K562 (cell line): ENCODE measurements at regions not wholly inside any gene's neighbourhood (a gene's known extent, or its start where the extent isn't known, plus 50 kb on each side); places are given as distances from the start of the nearest gene placed in this dataset.

ENCODE experiments used
- CBFA2T3 ChIP-seq: fragments of 450-650 bp; IDR thresholded peaks from 2 replicates; pipeline ENCODE4 v1.6.1; 2017
- CHD1 ChIP-seq: fragments of 200-600 bp; sonication (generic); IDR thresholded peaks from one replicate; pipeline ENCODE4 v1.6.1; 2012; ENCODE audit warnings: mild to moderate bottlenecking, moderate library complexity, low read length, inconsistent platforms
- EP300 ChIP-seq: IDR thresholded peaks from 2 replicates; pipeline ENCODE4 v1.6.1; 2012; ENCODE audit warnings: low read length, improper control_type of control experiment
- FOXK1 ChIP-seq: sonication (generic); formaldehyde crosslinking; IDR thresholded peaks from 2 replicates; pipeline ENCODE4 v1.8.0; 2022; ENCODE audit warnings: missing genetic modification reagents, mild to moderate bottlenecking, borderline replicate concordance
- GMEB1 ChIP-seq: fragments of 250-450 bp; sonication (Bioruptor Pico); IDR thresholded peaks from 2 replicates; pipeline ENCODE4 v1.4.0; 2020; ENCODE audit warnings: mild to moderate bottlenecking
- HOMEZ ChIP-seq: fragments of 250-450 bp; sonication (Bioruptor Pico); IDR thresholded peaks from 2 replicates; pipeline ENCODE4 v1.4.0; 2020; ENCODE audit warnings: mild to moderate bottlenecking, moderate library complexity
- NCOR1 ChIP-seq: fragments of 450-650 bp; IDR thresholded peaks from 2 replicates; pipeline ENCODE4 v1.6.1; 2016; ENCODE audit warnings: mild to moderate bottlenecking, moderate library complexity
- NFRKB ChIP-seq: fragments of 450-650 bp; IDR thresholded peaks from 2 replicates; pipeline ENCODE4 v1.6.1; 2016; ENCODE audit warnings: low read depth
- POLR3A ChIP-seq: IDR thresholded peaks from 2 replicates; pipeline ENCODE4 v1.6.1; 2011; ENCODE audit warnings: borderline replicate concordance, mild to moderate bottlenecking, moderate library complexity; ENCODE audit not compliant: insufficient read length, insufficient read depth; ENCODE audit errors: extremely low read depth
- RAD21 ChIP-seq, 2 experiments: fragments of 250-450 bp in 1 of 2; fragments of 450-650 bp in 1 of 2; sonication (Bioruptor Pico) in 1 of 2; formaldehyde crosslinking in 1 of 2; IDR thresholded peaks in 1 of 2; conservative IDR thresholded peaks in 1 of 2; 2 replicates each; pipeline versions ENCODE4 v1.4.0 to v1.8.0; 2020 to 2022; ENCODE audit warnings: mild to moderate bottlenecking in 2 of 2, moderate library complexity in 1 of 2
- RBM25 ChIP-seq: fragments of 200-400 bp; formaldehyde crosslinking; IDR thresholded peaks from 2 replicates; pipeline ENCODE4 v1.6.1; 2018; ENCODE audit warnings: low read length, low read depth, moderate library complexity; ENCODE audit not compliant: severe bottlenecking
- RCOR1 ChIP-seq, 2 experiments: IDR thresholded peaks; 2 replicates each; pipeline ENCODE4 v1.6.1; 2012; ENCODE audit warnings: low read depth in 2 of 2, low read length in 2 of 2, borderline replicate concordance in 1 of 2, improper control_type of control experiment in 1 of 2
- SIRT6 ChIP-seq: IDR thresholded peaks from one replicate; pipeline ENCODE4 v1.6.1; 2012; ENCODE audit warnings: low read depth, mild to moderate bottlenecking, control low read depth, inconsistent platforms, low read length, moderate library complexity
- SOX6 ChIP-seq: fragments of 450-650 bp; IDR thresholded peaks from 2 replicates; pipeline ENCODE4 v1.6.1; 2014; ENCODE audit warnings: mild to moderate bottlenecking
- SP1 ChIP-seq: sonication (generic); formaldehyde crosslinking; IDR thresholded peaks from 2 replicates; pipeline ENCODE4 v1.8.1; 2022; ENCODE audit warnings: mild to moderate bottlenecking, missing genetic modification reagents
- STAT5B ChIP-seq: fragments of 250-450 bp; sonication (Bioruptor Pico); IDR thresholded peaks from 2 replicates; pipeline ENCODE4 v1.8.0; 2021; ENCODE audit warnings: mild to moderate bottlenecking, inconsistent platforms
- THAP7 ChIP-seq: fragments of 250-450 bp; sonication (Bioruptor Pico); IDR thresholded peaks from 2 replicates; pipeline ENCODE4 v1.5.0; 2021
- VEZF1 ChIP-seq: fragments of 200-800 bp; sonication (Bioruptor generic); IDR thresholded peaks from 2 replicates; pipeline ENCODE4 v1.6.1; 2017; ENCODE audit warnings: missing genetic modification characterization, missing compliant biosample characterization
- ZFP1 ChIP-seq: fragments of 450-650 bp; formaldehyde crosslinking; IDR thresholded peaks from 2 replicates; pipeline ENCODE4 v1.4.0; 2020; ENCODE audit warnings: mild to moderate bottlenecking, mixed read lengths
- ZNF175 ChIP-seq: fragments of 200-800 bp; sonication (Bioruptor generic); IDR thresholded peaks from 2 replicates; pipeline ENCODE4 v1.6.1; 2016; ENCODE audit warnings: low read depth, mild to moderate bottlenecking, missing genetic modification characterization, missing compliant biosample characterization
- ZNF232 ChIP-seq: sonication (generic); formaldehyde crosslinking; IDR thresholded peaks from 2 replicates; pipeline ENCODE4 v1.8.0; 2022; ENCODE audit warnings: mild to moderate bottlenecking, missing genetic modification reagents
- ZNF311 ChIP-seq: fragments of 250-450 bp; sonication (Bioruptor Pico); IDR thresholded peaks from 2 replicates; pipeline ENCODE4 v1.4.0; 2020; ENCODE audit warnings: mild to moderate bottlenecking, moderate library complexity
- ZNF780A ChIP-seq: fragments of 250-450 bp; sonication (Bioruptor Pico); IDR thresholded peaks from 2 replicates; pipeline ENCODE4 v1.5.0; 2021; ENCODE audit warnings: mild to moderate bottlenecking
- ZNF785 ChIP-seq: fragments of 250-450 bp; sonication (Bioruptor Pico); IDR thresholded peaks from 2 replicates; pipeline ENCODE4 v1.4.0; 2020; ENCODE audit warnings: mild to moderate bottlenecking

GRCh38 chr2:17124575-17125318, 393.5 kb downstream of the RAD51AP2 start (continued):
- TF ChIP-seq HOMEZ (CRISPR knock-in tag), result no peak
- no peak for TF ChIP-seq CHD1
- TF ChIP-seq RBM25, result peak; percentile 62
- TF ChIP-seq FOXK1 (CRISPR knock-in tag), result no peak
- peak; percentile 5; the same call in 1 of the 2 replicates for TF ChIP-seq EP300
- no peak for TF ChIP-seq ZNF232 (CRISPR knock-in tag)
- no peak for TF ChIP-seq VEZF1 (CRISPR knock-in tag)
- TF ChIP-seq RAD21 (CRISPR knock-in tag; conservative IDR thresholded peaks at IDR 0.05 in 1 of 2, IDR thresholded peaks at IDR 0.05 in 1 of 2), result no peak
- no peak for TF ChIP-seq NCOR1
- TF ChIP-seq ZNF785 (CRISPR knock-in tag), result no peak
- no peak for TF ChIP-seq ZNF780A (CRISPR knock-in tag)
- no peak for TF ChIP-seq ZNF175 (CRISPR knock-in tag)
- no peak for TF ChIP-seq ZFP1 (CRISPR knock-in tag)
- 0 out of 2 replicates have a peak, but pooled peaks have one; percentile 14 for TF ChIP-seq NFRKB
- TF ChIP-seq ZNF311 (CRISPR knock-in tag), result no peak
- no peak for TF ChIP-seq SIRT6
- 0 out of 2 replicates have a peak, but pooled peaks have one; percentile 7 for TF ChIP-seq CBFA2T3
- no peak for TF ChIP-seq STAT5B
- peak; percentile 73 for TF ChIP-seq SOX6
- no peak for TF ChIP-seq SP1 (CRISPR knock-in tag)
- no peak for TF ChIP-seq POLR3A
- TF ChIP-seq GMEB1 (CRISPR knock-in tag), result no peak
- TF ChIP-seq THAP7, result no peak
- no peak for TF ChIP-seq RCOR1 (IDR thresholded peaks at IDR 0.05; ENCODE audit: borderline replicate concordance in 1 of 2, low read depth in 2 of 2, low read length in 2 of 2)
